ENCODE measurements at regions not wholly inside any gene's neighbourhood (a gene's known extent, or its start where the extent isn't known, plus 50 kb on each side); places are given as distances from the start of the nearest gene placed in this dataset.

- no peak overlapping the region for H3K27ac ChIP-seq
- H3K4me2 ChIP-seq, result no peak overlapping the region
- TF ChIP-seq CTCF (conservative IDR thresholded peaks at IDR 0.05; ENCODE audit: low read depth, low read length), result no peak
- no peak overlapping the region for H3K9ac ChIP-seq
- no peaks in the 10 kb centered on the region for H3K36me3 ChIP-seq (ENCODE audit: insufficient read depth)
- H3K4me3 ChIP-seq (IDR thresholded peaks at IDR 0.05; ENCODE audit: insufficient read depth, low read depth, low read length), result no peak overlapping the region
- H3K79me2 ChIP-seq (ENCODE audit: insufficient read depth, low read depth), result no peaks in the 10 kb centered on the region
- no peaks in the 10 kb centered on the region for H3K4me1 ChIP-seq (ENCODE audit: low read depth, poor library complexity, severe bottlenecking)
- H4K20me1 ChIP-seq (ENCODE audit: insufficient read depth), result no peaks in the 10 kb centered on the region
- no peak overlapping the region for H2AFZ ChIP-seq (ENCODE audit: low read depth)
- H3K27me3 ChIP-seq (ENCODE audit: insufficient read depth, low read depth), result 0 out of 2 replicates have a peak, but pooled peaks cover 1% of the 10 kb centered on the region
Observed at GRCh38 chr1:4095433-4095971, 195.4 kb upstream of the C1orf174 start.

GRCh38 chr1:4101459-4102161 lies 201.5 kb upstream of the C1orf174 start:
- no peak for TF ChIP-seq CTCF (conservative IDR thresholded peaks at IDR 0.05; ENCODE audit: low read depth, low read length)
- H3K27ac ChIP-seq, result no peak overlapping the region
- no peak overlapping the region for H3K4me3 ChIP-seq (IDR thresholded peaks at IDR 0.05; ENCODE audit: insufficient read depth, low read depth, low read length)
- no peaks in the 10 kb centered on the region for H4K20me1 ChIP-seq (ENCODE audit: insufficient read depth)
- H2AFZ ChIP-seq (ENCODE audit: low read depth), result no peak overlapping the region
- H3K79me2 ChIP-seq (ENCODE audit: insufficient read depth, low read depth), result no peaks in the 10 kb centered on the region
- H3K4me1 ChIP-seq (ENCODE audit: low read depth, poor library complexity, severe bottlenecking), result no peaks in the 10 kb centered on the region
- H3K27me3 ChIP-seq (ENCODE audit: insufficient read depth, low read depth), result 0 out of 2 replicates have a peak, but pooled peaks cover 2% of the 10 kb centered on the region
- no peak overlapping the region for H3K9ac ChIP-seq
- H3K4me2 ChIP-seq, result no peak overlapping the region
- no peaks in the 10 kb centered on the region for H3K36me3 ChIP-seq (ENCODE audit: insufficient read depth)

- Histone ChIP-seq H3K36me3 (ENCODE audit: insufficient read depth) (no peaks in the 10 kb centered on the region), H3K4me2 (no peak overlapping the region), H3K9ac (no peak overlapping the region), H3K4me3 (IDR thresholded peaks at IDR 0.05; ENCODE audit: insufficient read depth, low read depth, low read length) (no peak overlapping the region), H4K20me1 (ENCODE audit: insufficient read depth) (no peaks in the 10 kb centered on the region), H3K27ac (no peak overlapping the region), H3K79me2 (ENCODE audit: insufficient read depth, low read depth) (no peaks in the 10 kb centered on the region), H3K27me3 (ENCODE audit: insufficient read depth, low read depth) (peaks cover 5% of the 10 kb centered on the region; the same call in 1 of the 2 replicates), H2AFZ (ENCODE audit: low read depth) (no peak overlapping the region), H3K4me1 (ENCODE audit: low read depth, poor library complexity, severe bottlenecking) (no peaks in the 10 kb centered on the region)
- no peak for TF ChIP-seq CTCF (conservative IDR thresholded peaks at IDR 0.05; ENCODE audit: low read depth, low read length)
Observed at GRCh38 chr1:4105300-4105880, 205.3 kb upstream of the C1orf174 start.

- Histone ChIP-seq H3K4me3 (IDR thresholded peaks at IDR 0.05; ENCODE audit: insufficient read depth, low read depth, low read length) (no peak overlapping the region), H3K27me3 (ENCODE audit: insufficient read depth, low read depth) (peaks cover 4% of the 10 kb centered on the region; the same call in 1 of the 2 replicates), H3K4me1 (ENCODE audit: low read depth, poor library complexity, severe bottlenecking) (no peaks in the 10 kb centered on the region), H3K36me3 (ENCODE audit: insufficient read depth) (no peaks in the 10 kb centered on the region), H4K20me1 (ENCODE audit: insufficient read depth) (no peaks in the 10 kb centered on the region), H3K79me2 (ENCODE audit: insufficient read depth, low read depth) (no peaks in the 10 kb centered on the region), H3K9ac (no peak overlapping the region), H3K27ac (no peak overlapping the region), H2AFZ (ENCODE audit: low read depth) (no peak overlapping the region), H3K4me2 (no peak overlapping the region)
- TF ChIP-seq CTCF (conservative IDR thresholded peaks at IDR 0.05; ENCODE audit: low read depth, low read length), result no peak
Observed at GRCh38 chr1:4106731-4107130, 206.7 kb upstream of the C1orf174 start.
